ENCODE measurements at regions not wholly inside any gene's neighbourhood (a gene's known extent, or its start where the extent isn't known, plus 50 kb on each side); places are given as distances from the start of the nearest gene placed in this dataset.
A peak's percentile ranks its signal among the peaks of the same experiment; 100 is the strongest.
"Not testable (repeated sequence)": the region's sequence is repeated elsewhere in the genome, so short reads cannot be mapped to it uniquely, and the experiment has no call there.

DNA sequence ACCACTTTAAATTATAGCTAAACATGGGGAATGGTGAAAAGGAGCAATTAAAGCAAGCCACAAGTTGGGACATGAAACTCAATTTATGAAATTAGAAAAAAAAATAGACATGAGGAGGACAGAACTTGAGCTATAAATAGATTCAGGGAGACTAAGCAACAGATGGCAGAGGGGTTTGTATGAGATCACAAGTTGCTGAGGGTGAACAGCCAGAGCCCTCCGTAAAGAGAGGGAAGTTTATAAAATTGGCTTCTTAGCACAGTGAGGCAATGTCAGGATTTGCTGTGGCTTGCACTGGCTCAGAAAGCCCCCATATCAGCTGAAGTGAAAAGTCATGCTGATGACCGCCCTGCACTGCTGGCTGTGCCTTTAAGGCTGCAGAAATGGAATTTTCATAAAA lies 443.4 kb upstream of the CD180 start:
- DNase-seq (ENCODE audit: low read depth): no peak

DNA sequence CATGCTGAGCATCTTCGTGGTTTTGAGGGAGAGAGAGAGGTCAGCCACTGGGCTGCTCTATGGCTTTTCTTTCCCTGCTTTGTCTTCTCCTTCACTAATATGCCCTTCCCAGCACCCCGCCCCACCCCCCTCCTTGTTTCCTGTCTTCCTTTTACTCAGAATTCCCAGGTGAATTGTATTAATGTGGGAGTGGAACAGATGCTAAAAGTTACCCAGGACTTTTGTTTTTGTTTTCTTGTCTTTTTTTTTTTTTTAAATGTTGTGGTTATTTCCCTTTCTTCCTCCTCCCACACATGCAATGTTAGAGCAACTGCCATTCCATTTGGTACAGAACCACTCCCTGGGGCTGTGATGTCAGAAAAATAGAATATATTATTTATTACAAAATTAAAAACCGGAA lies 442.7 kb upstream of the CD180 start:
- DNase-seq (ENCODE audit: low read depth): peak; percentile 19

DNA sequence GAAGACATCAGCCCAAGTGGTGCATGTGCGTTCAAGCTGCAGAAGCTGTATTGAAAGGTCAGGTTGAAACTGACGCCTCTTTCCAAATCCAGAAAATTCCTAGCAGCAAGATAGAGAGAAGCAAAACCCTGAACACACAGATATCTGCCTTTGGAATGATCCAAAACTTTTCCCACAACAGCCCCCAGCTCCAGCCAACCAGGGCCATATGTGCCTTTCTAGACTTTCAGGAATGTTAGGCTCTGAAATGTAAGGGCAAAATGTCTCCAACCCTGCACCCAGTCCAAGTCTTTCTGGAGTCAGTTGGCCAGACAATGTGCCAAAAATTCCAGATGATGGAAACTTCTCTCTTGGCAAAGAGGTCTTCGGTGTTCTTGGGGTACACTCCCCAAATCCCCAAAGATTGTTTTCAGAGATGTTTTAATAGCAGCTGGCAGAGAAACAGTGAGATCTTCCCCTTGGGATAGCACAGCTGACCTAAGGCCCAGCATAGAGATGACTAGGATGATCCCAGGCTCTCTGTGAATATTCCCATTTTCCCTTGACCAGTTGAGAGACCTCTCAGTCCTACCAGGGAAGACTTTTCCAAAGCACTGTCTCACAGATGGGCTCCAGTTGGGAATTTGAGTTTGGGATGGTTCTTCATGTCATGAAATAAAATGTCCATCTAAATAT lies 440.4 kb upstream of the CD180 start:
- no peak for DNase-seq (ENCODE audit: low read depth)

DNA sequence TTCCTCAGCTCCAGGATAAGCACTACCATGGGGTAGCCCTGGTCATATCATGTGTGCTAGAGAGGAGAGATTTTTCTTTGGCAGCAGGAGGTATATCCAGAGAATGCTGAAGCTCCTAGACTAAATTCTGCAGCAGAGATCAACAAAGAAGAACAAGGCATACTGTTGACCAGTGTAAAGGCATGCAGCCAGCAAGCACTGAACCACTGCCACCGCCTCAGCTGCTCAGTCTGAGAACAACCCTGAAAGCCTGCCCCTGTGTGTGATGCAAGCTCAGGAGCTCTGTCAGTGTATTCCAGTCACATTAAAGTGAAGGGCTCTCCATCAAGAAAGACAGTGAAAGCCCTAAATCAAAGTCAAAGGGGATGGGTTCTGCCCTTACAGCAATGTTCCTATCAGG lies 439.5 kb upstream of the CD180 start:
- DNase-seq (ENCODE audit: low read depth): peak; percentile 54

DNA sequence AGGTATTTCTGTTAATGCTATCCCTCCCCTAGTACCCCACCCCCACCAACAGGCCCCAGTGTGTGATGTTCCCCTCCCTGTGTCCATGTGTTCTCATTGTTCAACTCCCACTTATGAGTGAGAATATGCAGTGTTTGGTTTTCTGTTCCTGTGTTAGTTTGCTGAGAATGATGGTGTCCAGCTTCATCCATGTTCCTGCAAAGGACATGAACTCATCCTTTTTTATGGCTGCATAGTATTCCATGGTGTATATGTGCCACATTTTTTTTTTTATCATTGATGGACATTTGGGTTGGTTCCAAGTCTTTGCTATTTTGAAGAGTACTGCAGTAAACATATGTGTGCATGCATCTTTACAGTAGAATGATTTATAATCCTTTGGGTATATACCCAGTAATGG lies 430.5 kb upstream of the CD180 start:
- DNase-seq (ENCODE audit: low read depth): not testable (repeated sequence)

DNA sequence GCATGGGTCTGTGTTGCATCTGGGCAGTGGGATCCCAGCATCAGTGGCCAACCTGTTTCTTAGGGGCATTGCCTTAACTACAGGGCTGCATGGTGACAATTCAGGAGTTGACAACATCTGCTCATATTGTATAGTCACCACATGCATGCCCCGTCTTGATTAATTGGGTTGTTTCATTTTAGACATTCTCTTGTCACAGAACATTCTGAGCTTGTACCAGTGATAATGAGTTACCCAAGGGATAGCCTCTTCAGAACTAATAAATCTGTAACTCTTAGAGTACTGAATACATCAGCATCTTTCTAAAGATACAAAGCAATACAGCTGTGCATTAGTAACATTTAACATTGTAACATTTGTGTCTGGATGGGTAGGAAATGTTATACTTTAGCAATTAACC lies 426.5 kb upstream of the CD180 start:
- DNase-seq (ENCODE audit: low read depth): no peak

DNA sequence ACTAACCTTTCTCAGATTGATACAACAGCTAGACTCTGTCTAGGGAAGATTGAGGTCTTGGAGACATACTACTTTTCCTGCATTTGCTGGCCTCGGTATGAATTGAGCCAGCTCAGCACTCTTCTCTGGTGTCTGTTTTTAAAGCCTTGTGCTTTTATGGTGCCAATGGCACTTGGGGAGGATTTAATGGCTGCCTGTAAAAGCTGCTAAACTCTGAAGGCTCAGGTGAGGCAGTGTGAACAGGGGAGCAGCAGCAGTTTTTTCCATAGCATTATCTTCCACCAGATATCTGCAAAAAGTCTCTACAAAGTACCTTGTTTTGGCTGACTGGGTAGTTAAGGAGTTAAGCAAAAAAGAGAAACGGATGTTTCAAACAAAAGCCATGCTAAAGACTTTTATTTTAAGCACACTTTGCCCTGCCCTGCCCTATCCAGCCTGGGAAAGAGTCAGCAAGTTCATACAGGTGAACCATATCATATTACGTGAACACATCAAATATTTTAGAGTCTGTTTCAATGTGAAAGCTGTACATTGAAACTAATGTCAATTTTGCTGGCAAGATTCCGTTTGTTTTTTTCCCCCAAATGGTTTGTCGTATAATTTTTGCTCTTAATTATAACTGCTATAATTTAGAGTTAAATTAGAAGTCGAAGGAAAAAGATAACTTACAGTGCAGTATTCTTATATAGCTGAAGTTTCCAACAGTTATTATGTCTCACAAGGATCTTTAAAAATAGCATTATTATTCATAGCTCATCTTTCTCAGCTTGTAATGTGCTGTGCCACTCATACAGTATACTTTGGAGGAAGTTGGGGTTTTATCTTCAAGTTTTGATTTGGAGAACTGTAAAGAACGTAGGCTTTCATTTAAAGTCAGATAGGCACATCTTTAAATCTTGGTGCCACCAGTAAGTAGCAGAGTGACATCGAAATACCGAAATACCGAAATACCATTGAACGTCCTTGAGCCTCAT lies 424.1 kb upstream of the CD180 start:
- DNase-seq (ENCODE audit: low read depth): no peak

DNA sequence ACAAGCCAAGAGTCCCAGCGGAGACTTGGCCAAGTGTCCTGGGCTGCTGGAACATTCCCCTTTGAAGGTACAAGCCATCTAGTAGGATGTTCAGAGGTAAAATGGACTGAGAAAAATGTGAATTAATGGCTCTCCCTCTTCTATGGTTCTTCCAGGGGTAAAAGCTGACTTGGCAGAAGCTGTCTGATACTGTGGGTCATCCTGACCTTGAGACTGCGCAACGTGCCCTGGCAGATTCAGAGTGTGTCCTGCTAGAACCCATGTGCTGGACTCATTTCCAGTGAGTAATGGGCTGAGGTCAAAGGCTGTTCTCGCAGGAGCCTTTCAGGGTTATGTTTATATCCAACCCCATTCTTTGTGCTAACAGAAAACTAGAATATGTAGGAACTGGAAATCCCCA lies 423.0 kb upstream of the CD180 start:
- DNase-seq (ENCODE audit: low read depth): no peak

- DNase-seq (ENCODE audit: low read depth): no peak
Measured at GRCh38 chr5:67619235-67619634, 422.6 kb upstream of the CD180 start.

- DNase-seq (ENCODE audit: low read depth): no peak
Measured at GRCh38 chr5:67617051-67617450, 420.5 kb upstream of the CD180 start.

DNA sequence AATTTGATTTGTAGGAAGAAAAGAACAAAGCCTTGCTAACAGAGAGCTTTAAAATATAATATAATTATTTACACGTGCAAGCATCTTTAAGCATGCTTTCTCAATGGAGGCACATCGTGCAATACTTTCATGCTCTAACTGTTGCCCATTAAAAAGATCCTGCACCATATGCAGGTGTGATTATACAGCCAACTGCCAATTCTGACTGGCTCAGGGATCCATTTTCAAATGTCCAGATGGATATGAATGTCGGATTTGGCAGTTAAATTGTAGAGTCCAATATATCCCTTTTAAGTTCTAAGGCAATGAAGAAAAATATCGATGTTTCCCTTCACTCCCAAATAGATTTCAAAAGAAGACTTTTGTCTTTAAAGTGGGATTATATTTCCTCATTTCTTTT lies 416.4 kb upstream of the CD180 start:
- DNase-seq (ENCODE audit: low read depth): no peak

DNA sequence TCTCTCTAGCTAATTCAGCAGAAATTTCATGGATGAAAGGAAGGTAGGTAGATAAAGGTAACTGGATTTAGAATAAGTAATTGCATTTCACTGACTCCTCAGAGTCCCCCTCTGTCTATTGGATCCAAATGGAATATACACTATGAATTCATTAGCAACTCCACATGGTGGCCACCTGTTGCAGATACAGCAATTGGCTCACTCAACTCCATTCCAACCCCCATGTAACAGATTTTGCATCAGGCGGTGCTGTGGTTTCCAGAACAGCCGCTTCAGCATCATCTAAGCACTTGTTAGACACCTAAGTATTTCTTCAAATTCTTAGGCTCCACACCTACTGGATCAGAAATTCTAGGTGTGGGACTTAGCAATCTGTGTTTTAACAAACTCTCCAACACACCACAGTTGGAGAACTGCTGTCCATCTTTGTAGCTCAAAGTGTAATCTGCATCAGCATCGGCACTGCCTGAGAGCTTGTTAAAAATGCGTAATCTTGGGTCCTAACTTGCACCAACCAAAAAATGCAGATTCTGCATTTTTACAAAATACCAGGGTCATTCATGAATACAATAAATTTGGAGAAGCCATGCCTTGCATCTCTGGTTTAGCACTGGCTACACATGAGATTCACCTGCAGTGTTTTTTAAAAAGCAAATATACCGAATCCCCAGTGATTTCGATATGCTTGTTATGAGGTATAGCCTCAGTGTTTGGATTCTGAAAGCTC lies 413.8 kb upstream of the CD180 start:
- DNase-seq (ENCODE audit: low read depth): no peak

DNA sequence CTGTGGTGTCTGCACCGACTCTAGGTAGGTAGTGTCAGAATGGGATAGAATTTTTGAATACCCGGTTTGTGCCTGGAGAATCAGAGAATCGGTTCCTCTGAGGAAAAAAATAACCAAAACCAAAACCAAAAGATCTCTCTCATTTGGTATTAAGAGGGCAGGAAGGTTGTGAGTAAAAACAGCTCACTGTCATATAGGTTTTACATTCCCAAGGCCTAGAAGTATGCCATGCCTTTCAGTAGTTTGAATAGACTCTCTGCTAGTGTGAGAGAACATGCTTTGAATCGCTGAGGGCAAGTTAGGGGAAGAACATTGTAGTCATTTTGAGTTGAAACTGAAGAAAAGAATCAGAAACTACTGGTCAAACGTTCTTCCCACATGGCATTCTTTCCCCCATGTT lies 411.4 kb upstream of the CD180 start:
- DNase-seq (ENCODE audit: low read depth): no peak

GRCh38 chr5:67606586-67606947 lies 410.0 kb upstream of the CD180 start:
- DNase-seq (ENCODE audit: low read depth): no peak

DNA sequence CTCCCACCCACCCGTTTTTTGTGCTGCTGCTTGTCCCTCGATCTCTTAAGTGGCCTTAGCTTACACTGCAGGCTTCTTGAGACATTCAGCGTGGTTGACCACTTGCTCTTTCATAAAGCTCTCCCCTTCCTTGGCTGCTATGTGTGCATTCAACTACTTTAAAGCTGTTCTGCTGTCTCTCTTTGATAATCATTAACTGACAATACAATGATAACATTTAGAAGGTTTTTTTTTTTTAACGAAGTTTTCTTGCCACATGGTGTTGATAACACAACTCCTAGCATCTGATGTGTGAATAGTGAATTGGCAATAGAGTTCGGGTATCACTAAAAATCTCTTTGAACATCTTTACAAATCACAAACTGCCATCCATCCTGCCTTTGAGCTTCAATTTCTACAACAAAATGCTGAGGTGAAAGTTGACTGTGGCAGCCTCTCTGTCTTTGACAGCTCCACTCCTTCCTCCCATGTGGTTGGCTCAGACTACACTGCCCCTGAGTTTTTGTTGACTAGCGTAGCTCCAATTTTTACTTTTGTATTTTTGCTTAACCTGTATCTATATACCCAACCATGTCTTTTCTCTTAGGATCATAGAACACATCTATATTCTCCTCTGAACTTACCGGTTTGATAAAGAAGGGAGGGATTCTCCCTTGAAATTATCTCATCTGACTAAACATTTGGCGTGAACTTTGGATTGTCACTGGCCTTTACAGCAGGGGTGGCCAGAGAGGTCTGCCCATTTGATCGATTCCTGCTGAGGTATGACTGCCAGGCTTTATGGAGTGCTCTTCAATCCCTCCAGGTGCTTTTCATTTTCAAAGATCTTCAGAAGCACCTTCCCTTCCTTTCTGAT lies 409.4 kb upstream of the CD180 start:
- no peak for DNase-seq (ENCODE audit: low read depth)

- no peak for DNase-seq (ENCODE audit: low read depth)
Measured at GRCh38 chr5:67591491-67591890, 394.9 kb upstream of the CD180 start.

DNA sequence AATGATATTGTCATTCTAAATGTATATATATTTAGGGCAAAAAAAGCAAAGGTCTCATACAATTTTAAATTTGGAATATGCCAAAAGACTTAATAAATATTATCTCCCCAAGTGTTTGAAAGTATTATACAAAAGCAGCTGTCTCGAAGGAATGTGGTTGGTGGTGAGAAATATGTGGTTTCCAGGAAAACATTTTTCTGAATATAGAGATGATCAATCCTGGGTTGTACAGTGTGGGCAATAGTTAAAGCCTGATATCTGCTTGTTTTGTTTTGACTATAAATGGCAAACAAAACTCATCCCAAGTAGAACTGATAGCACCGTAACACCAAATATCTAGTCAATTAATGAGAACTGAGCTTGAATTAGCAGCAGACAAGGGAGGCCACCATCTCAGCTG lies 391.8 kb upstream of the CD180 start:
- no peak for DNase-seq (ENCODE audit: low read depth)

DNA sequence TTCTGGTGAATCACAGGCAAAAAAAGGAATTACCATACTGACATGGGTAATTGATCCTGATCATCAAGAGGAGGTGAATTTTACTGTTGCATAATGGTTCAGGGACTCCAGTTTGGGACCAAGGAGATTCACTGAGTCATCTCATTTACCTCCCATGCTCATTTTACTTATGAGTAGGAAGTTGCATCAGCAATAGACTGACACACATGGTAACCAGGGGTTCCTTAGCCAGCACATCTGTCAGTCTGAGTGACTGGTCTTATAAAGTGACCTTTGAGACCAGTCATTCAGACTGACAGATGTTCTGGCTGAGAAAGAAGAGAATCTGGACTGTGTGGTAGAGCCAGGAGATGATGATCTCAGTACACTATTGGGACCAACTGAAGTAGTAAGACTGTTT lies 384.6 kb upstream of the CD180 start:
- peak; percentile 13 for DNase-seq (ENCODE audit: low read depth)

GRCh38 chr5:67578011-67578410 lies 381.4 kb upstream of the CD180 start:
- DNase-seq (ENCODE audit: low read depth): peak; percentile 49

DNA sequence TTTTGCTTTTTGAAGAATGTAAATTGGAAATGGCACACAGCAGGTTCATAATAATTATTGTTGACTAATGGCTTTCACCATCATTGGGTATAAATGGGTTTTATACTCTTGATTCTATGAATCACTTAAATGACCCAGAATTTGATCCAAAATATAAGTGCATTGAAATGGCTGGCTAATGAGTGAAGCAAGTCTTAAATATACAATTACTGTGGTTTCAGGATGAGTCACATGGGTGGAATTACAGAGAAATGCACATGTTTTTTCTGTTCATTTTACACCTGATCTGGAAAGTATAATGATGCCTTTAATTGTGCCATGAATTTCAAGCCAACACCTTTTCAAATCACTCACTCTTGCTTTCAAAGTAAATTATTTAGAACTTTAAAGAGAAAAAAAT lies 380.8 kb upstream of the CD180 start:
- DNase-seq (ENCODE audit: low read depth): peak; percentile 62

DNA sequence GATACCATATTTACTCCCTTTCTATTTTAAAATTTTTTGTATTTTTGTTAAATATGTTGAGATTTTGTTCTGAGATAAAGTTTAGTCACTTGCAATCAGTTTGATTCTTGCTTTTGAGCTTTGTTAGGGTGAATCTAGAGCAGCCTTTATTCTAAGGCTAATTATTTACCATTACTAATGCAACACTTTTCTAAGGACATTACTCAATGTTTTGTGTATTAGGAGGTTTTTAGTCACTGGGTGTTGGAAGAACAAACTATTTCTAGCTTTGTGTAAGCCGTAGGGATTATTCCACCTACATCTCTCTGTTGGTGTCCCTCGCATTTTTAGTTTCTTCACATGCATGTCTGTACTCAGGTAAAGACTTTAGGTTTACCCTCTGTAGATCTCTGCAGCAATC lies 379.5 kb upstream of the CD180 start:
- DNase-seq (ENCODE audit: low read depth): no peak

- DNase-seq (ENCODE audit: low read depth): no peak
Measured at GRCh38 chr5:67575087-67575486, 378.5 kb upstream of the CD180 start.

Measured in fibroblast of gingiva (primary cell).